Fibroblast of lung (primary cell): ENCODE measurements at regions not wholly inside any gene's neighbourhood (a gene's known extent, or its start where the extent isn't known, plus 50 kb on each side); places are given as distances from the start of the nearest gene placed in this dataset.

Experiments
- DNase-seq, 2 donors: peaks; one replicate each; pipeline versions ENCODE4 v3.0.0 to v3.0.0-alpha.2; 2010; ENCODE audit warnings: low read depth in 2 of 2
- H2AFZ ChIP-seq: 2 replicates; pipeline ENCODE4 v1.5.1; 2012; ENCODE audit warnings: low read length, control low read depth, inconsistent platforms
- H3K27ac ChIP-seq: 2 replicates; pipeline ENCODE4 v1.5.1; 2011; ENCODE audit warnings: low read length, control low read depth; ENCODE audit not compliant: insufficient read depth
- H3K27me3 ChIP-seq: 2 replicates; pipeline ENCODE4 v1.5.1; 2011; ENCODE audit warnings: mild to moderate bottlenecking, low read length; ENCODE audit not compliant: control insufficient read depth, insufficient read depth
- H3K36me3 ChIP-seq: 2 replicates; pipeline ENCODE4 v1.5.1; 2011; ENCODE audit warnings: low read length; ENCODE audit not compliant: control insufficient read depth, insufficient read depth
- H3K4me1 ChIP-seq: 2 replicates; pipeline ENCODE4 v1.5.1; 2011; ENCODE audit warnings: low read length; ENCODE audit not compliant: control insufficient read depth, insufficient read depth; ENCODE audit errors: extremely low read depth
- H3K4me2 ChIP-seq: 2 replicates; pipeline ENCODE4 v1.5.1; 2011; ENCODE audit warnings: low read length, control low read depth; ENCODE audit not compliant: insufficient read depth; ENCODE audit errors: extremely low read depth
- H3K4me3 ChIP-seq, 4 experiments: fragments of 200-600 bp in 1 of 4; sonication (generic) in 1 of 4; replicated peaks in 1 of 4; 2 replicates each; pipeline ENCODE4 v1.5.1; 2011 to 2016; ENCODE audit warnings: low read length in 4 of 4, low read depth in 3 of 4, mild to moderate bottlenecking in 3 of 4, control low read depth in 2 of 4, inconsistent platforms in 1 of 4, mixed read lengths in 1 of 4; ENCODE audit not compliant: insufficient read depth in 1 of 4; ENCODE audit errors: control extremely low read depth in 1 of 4
- H3K79me2 ChIP-seq: 2 replicates; pipeline ENCODE4 v1.5.1; 2012; ENCODE audit warnings: mild to moderate bottlenecking, low read length, inconsistent platforms; ENCODE audit not compliant: control insufficient read depth, insufficient read depth
- H3K9ac ChIP-seq: 2 replicates; pipeline ENCODE4 v1.5.1; 2011; ENCODE audit warnings: mild to moderate bottlenecking, low read length, control low read depth; ENCODE audit not compliant: insufficient read depth
- H3K9me3 ChIP-seq: 2 replicates; pipeline ENCODE4 v1.5.1; 2012; ENCODE audit warnings: low read depth, low read length; ENCODE audit not compliant: control insufficient read depth, insufficient read depth
- H4K20me1 ChIP-seq: 2 replicates; pipeline ENCODE4 v1.5.1; 2011; ENCODE audit warnings: low read length; ENCODE audit not compliant: control insufficient read depth, insufficient read depth; ENCODE audit errors: extremely low read depth
- EZH2 ChIP-seq: IDR thresholded peaks from 2 replicates; pipeline ENCODE4 v1.5.1; 2012; ENCODE audit warnings: low read length, control low read depth, mild to moderate bottlenecking; ENCODE audit errors: missing control alignments
- TF ChIP-seq, protein P1 (sequence below), 2 donors: IDR thresholded peaks in 1 of 2; conservative IDR thresholded peaks in 1 of 2; 1 replicate in 1 of 2; 2 replicates in 1 of 2; pipeline ENCODE4 v1.5.1; 2011 to 2012; ENCODE audit warnings: low read length in 2 of 2, control low read depth in 1 of 2, inconsistent platforms in 1 of 2, low read depth in 1 of 2, mild to moderate bottlenecking in 1 of 2

DNA sequence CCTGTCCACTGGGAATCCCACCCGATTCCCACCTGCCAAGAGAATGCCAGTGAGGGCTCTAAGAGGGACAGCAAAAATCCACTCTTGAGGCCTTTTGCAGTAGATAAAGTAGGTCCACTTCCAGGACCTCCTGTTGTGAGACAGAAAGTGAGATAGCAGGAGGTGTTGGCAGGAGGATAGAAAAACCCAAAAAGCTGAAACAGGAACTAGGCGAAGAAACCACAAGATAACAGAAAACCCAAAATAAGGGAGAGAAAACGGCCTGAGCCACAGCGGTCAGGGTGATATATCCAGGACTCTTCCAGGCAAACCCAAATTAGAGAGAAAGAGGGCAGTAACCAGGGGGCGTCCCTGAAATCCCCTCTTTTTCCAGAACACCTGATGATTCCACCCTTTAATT is 79.7 kb upstream of the LINC01488 start:
- DNase-seq: no peak
- H3K79me2 ChIP-seq: no peaks in the 10 kb centered on the region
- H3K4me2 ChIP-seq: no peak overlapping the region
- no peaks in the 10 kb centered on the region for H4K20me1 ChIP-seq
- H3K27ac ChIP-seq: no peak overlapping the region
- H3K4me1 ChIP-seq: peaks cover 11% of the 10 kb centered on the region
- no peak overlapping the region for H3K4me3 ChIP-seq
- no peaks in the 10 kb centered on the region for H3K36me3 ChIP-seq
- H3K9ac ChIP-seq: no peak overlapping the region
- TF ChIP-seq EZH2: no peak
- TF ChIP-seq, protein P1, sequence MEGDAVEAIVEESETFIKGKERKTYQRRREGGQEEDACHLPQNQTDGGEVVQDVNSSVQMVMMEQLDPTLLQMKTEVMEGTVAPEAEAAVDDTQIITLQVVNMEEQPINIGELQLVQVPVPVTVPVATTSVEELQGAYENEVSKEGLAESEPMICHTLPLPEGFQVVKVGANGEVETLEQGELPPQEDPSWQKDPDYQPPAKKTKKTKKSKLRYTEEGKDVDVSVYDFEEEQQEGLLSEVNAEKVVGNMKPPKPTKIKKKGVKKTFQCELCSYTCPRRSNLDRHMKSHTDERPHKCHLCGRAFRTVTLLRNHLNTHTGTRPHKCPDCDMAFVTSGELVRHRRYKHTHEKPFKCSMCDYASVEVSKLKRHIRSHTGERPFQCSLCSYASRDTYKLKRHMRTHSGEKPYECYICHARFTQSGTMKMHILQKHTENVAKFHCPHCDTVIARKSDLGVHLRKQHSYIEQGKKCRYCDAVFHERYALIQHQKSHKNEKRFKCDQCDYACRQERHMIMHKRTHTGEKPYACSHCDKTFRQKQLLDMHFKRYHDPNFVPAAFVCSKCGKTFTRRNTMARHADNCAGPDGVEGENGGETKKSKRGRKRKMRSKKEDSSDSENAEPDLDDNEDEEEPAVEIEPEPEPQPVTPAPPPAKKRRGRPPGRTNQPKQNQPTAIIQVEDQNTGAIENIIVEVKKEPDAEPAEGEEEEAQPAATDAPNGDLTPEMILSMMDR (conservative IDR thresholded peaks at IDR 0.05 in 1 of 2, IDR thresholded peaks at IDR 0.05 in 1 of 2; ENCODE audit: low read depth in 1 of 2, low read length in 2 of 2): no peak
- no peaks in the 10 kb centered on the region for H3K9me3 ChIP-seq
- no peak overlapping the region for H2AFZ ChIP-seq
- H3K27me3 ChIP-seq: no peaks in the 10 kb centered on the region

DNA sequence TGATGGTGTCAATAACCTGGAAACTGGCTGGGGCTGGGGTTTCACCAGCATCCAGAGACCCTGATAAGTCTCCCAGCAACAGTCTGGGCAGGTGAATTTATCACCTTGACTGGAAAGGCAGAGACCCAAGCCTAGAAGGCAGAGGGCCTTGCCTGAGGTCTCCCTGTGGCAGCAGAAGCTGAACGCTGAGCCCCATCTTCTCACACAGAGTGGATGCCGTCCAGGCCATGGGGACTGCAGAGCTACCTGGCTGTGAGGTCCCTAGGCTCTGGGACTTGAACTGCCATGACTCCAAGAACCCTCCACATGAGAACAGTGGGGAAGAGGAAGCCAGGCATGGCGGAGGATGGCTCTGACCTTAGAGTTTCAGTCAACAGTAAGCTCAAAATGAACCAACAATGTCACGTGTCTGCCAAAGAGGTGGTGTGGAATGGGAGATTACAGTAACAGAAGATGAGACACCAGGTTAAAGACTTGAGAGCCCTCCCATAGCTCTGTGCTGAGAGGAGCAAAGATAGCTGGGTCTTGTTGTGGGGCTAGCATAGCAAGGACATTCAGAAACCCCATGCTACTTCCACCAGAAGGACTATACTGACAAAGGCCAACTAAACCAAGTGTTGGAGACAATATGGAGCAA is 79.1 kb upstream of the LINC01488 start:
- no peaks in the 10 kb centered on the region for H3K9me3 ChIP-seq
- H3K79me2 ChIP-seq: no peaks in the 10 kb centered on the region
- H3K27ac ChIP-seq: no peak overlapping the region
- DNase-seq: no peak
- no peak overlapping the region for H2AFZ ChIP-seq
- H4K20me1 ChIP-seq: no peaks in the 10 kb centered on the region
- no peaks in the 10 kb centered on the region for H3K36me3 ChIP-seq
- peaks cover 11% of the 10 kb centered on the region for H3K4me1 ChIP-seq
- H3K4me2 ChIP-seq: peak overlapping the region; percentile 35
- no peaks in the 10 kb centered on the region for H3K27me3 ChIP-seq
- TF ChIP-seq, protein P1 (conservative IDR thresholded peaks at IDR 0.05 in 1 of 2, IDR thresholded peaks at IDR 0.05 in 1 of 2; ENCODE audit: low read depth in 1 of 2, low read length in 2 of 2): no peak
- no peak for TF ChIP-seq EZH2
- no peak overlapping the region for H3K4me3 ChIP-seq
- H3K9ac ChIP-seq: no peak overlapping the region

DNA sequence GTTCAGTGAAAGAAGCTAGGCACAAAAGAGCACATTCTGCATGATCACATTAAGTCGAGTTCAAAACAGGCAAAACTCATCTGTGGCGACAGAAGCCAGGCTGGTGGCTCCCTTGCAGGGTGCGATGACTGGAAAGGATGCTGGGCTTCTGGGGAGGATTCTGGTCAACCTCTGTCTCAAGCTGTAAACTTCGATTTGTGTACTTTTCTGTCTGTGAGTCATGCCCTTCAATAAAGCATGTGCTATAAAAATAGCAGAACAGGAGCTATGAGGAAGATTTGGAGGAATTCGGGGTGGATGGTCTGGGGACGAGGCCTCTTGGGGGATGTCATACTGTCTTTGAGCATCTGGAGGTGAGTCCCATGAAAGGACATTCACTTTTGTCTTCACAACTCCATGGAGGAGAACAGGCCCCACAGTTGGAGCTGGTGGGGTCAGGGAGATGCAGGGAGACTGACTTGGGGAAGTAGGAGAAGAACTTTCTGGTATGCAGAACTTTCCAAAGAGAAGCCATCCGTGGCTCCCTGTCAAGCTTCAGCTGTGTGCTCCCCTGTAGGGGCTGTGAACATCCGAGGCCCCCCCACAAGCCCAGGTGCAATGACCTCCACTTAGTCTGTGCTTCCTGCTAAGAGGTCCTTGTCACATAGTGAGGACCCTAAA is 77.8 kb upstream of the LINC01488 start:
- Histone ChIP-seq H4K20me1 (no peaks in the 10 kb centered on the region), H3K4me3 (no peak overlapping the region), H3K79me2 (no peaks in the 10 kb centered on the region), H3K27me3 (no peaks in the 10 kb centered on the region), H3K36me3 (no peaks in the 10 kb centered on the region), H2AFZ (no peak overlapping the region), H3K4me1 (peaks cover 11% of the 10 kb centered on the region), H3K27ac (peak overlapping the region; percentile 27), H3K4me2 (peak overlapping the region; percentile 51), H3K9me3 (no peaks in the 10 kb centered on the region), H3K9ac (no peak overlapping the region)
- no peak for TF ChIP-seq EZH2
- TF ChIP-seq, protein P1 (conservative IDR thresholded peaks at IDR 0.05 in 1 of 2, IDR thresholded peaks at IDR 0.05 in 1 of 2; ENCODE audit: low read depth in 1 of 2, low read length in 2 of 2): no peak
- peak; percentile 52 to 56 for DNase-seq
